H1 (cell line): ENCODE measurements at regions not wholly inside any gene's neighbourhood (a gene's known extent, or its start where the extent isn't known, plus 50 kb on each side); places are given as distances from the start of the nearest gene placed in this dataset.

Experiments used
- CTCF ChIA-PET: fragments of 300-600 bp; sonication (Branson Sonifier 250); formaldehyde crosslinking; loops from one replicate; lab custom pipeline; 2021; ENCODE audit not compliant: partially characterized antibody; lab: Charles Lee
- POLR2A ChIA-PET: fragments of 300-600 bp; sonication (Branson Sonifier 250); formaldehyde crosslinking; loops from one replicate; lab custom pipeline; 2021; ENCODE audit warnings: inconsistent platforms; ENCODE audit not compliant: partially characterized antibody; lab: Charles Lee
- DNase-seq, 2 experiments: peaks; one replicate each; pipeline versions ENCODE4 v3.0.0 to v3.0.0-alpha.2; 2010 to 2022; ENCODE audit warnings: low spot score in 2 of 2, low read depth in 1 of 2, mixed read lengths in 1 of 2
- FAIRE-seq: peaks from 2 replicates; lab custom pipeline; 2011; peaks lifted over from hg19 to GRCh38; lab: Jason Lieb, UNC
- H2AFZ ChIP-seq: 2 replicates; pipeline ENCODE4 v1.8.1; 2012; ENCODE audit warnings: low read length, inconsistent platforms
- H2AK5ac ChIP-seq: 2 replicates; pipeline ENCODE4 v1.6.1; 2013; ENCODE audit warnings: low read depth, low read length
- H2BK120ac ChIP-seq: replicated peaks from 2 replicates; pipeline ENCODE3; 2013; ENCODE audit warnings: low read depth, low read length, inconsistent platforms
- H2BK12ac ChIP-seq: 2 replicates; pipeline ENCODE4 v1.6.1; 2013; ENCODE audit warnings: low read depth, low read length
- H2BK15ac ChIP-seq: 2 replicates; pipeline ENCODE4 v1.6.1; 2013; ENCODE audit warnings: low read length
- H2BK20ac ChIP-seq: 2 replicates; pipeline ENCODE4 v1.6.1; 2013; ENCODE audit warnings: low read length
- H2BK5ac ChIP-seq: 2 replicates; pipeline ENCODE4 v1.6.1; 2013; ENCODE audit warnings: low read depth, low read length
- H3K14ac ChIP-seq: 2 replicates; pipeline ENCODE4 v1.6.1; 2013; ENCODE audit warnings: inconsistent platforms; ENCODE audit not compliant: insufficient read length
- H3K18ac ChIP-seq: 2 replicates; pipeline ENCODE4 v1.6.1; 2013; ENCODE audit warnings: low read length; ENCODE audit errors: extremely low read depth
- H3K23ac ChIP-seq: 2 replicates; pipeline ENCODE4 v1.6.1; 2013; ENCODE audit warnings: inconsistent platforms; ENCODE audit not compliant: insufficient read length
- H3K23me2 ChIP-seq: 2 replicates; pipeline ENCODE4 v1.6.1; 2013; ENCODE audit warnings: low read depth, low read length
- H3K27ac ChIP-seq: 2 replicates; pipeline ENCODE4 v1.6.1; 2011; ENCODE audit warnings: low read depth, low read length, inconsistent platforms
- H3K27me3 ChIP-seq, 4 experiments: replicated peaks in 1 of 4; 1 replicate in 1 of 4; 2 replicates in 3 of 4; pipeline versions ENCODE4 v1.6.1 to v1.8.1; 2011 to 2013; ENCODE audit warnings: low read length in 3 of 4, mild to moderate bottlenecking in 3 of 4, inconsistent platforms in 2 of 4, mixed read lengths in 2 of 4, moderate library complexity in 1 of 4; ENCODE audit not compliant: control insufficient read depth in 3 of 4, insufficient read depth in 3 of 4; ENCODE audit errors: extremely low read depth in 1 of 4
- H3K36me3 ChIP-seq, 4 experiments: 2 replicates each; pipeline versions ENCODE4 v1.6.1 to v1.8.1; 2011 to 2013; ENCODE audit warnings: mild to moderate bottlenecking in 4 of 4, low read length in 3 of 4, moderate library complexity in 2 of 4, control low read depth in 1 of 4, inconsistent platforms in 1 of 4; ENCODE audit not compliant: insufficient read depth in 4 of 4, control insufficient read depth in 2 of 4
- H3K4ac ChIP-seq: replicated peaks from 2 replicates; pipeline ENCODE3; 2013; ENCODE audit warnings: low read length, low read depth, mixed read lengths, inconsistent platforms; ENCODE audit not compliant: insufficient read length
- H3K4me1 ChIP-seq, 4 experiments: replicated peaks in 1 of 4; 1 replicate in 1 of 4; 2 replicates in 3 of 4; pipeline versions ENCODE4 v1.6.1 to v1.8.1; 2011 to 2013; ENCODE audit warnings: low read length in 3 of 4, inconsistent platforms in 2 of 4, mixed read lengths in 1 of 4; ENCODE audit not compliant: insufficient read depth in 4 of 4, control insufficient read depth in 3 of 4
- H3K4me2 ChIP-seq, 2 experiments: 2 replicates each; pipeline versions ENCODE4 v1.6.1 to v1.8.1; 2011 to 2013; ENCODE audit warnings: low read depth in 2 of 2, low read length in 2 of 2, control low read depth in 1 of 2, inconsistent platforms in 1 of 2, mild to moderate bottlenecking in 1 of 2; ENCODE audit not compliant: insufficient read depth in 1 of 2
- H3K4me3 ChIP-seq, 4 experiments: fragments of 200-600, 300-600 bp in 1 of 4; sonication (generic), shearing (Covaris generic), sonication (Bioruptor Twin) in 1 of 4; 2 replicates each; pipeline versions ENCODE4 v1.5.1 to v1.8.1; 2011 to 2016; ENCODE audit warnings: low read length in 4 of 4, low read depth in 3 of 4, control low read depth in 2 of 4, inconsistent platforms in 2 of 4, mild to moderate bottlenecking in 2 of 4, mixed read lengths in 1 of 4, moderate library complexity in 1 of 4; ENCODE audit not compliant: insufficient read depth in 2 of 4; ENCODE audit errors: extremely low read depth in 1 of 4
- H3K56ac ChIP-seq: replicated peaks from 2 replicates; pipeline ENCODE3; 2013; ENCODE audit warnings: low read depth, mild to moderate bottlenecking, mixed read lengths, low read length, inconsistent platforms; ENCODE audit not compliant: insufficient read length
- H3K79me1 ChIP-seq: 2 replicates; pipeline ENCODE4 v1.6.1; 2013; ENCODE audit warnings: low read depth, low read length, control low read depth
- H3K79me2 ChIP-seq, 2 experiments: 2 replicates each; pipeline versions ENCODE4 v1.6.1 to v1.8.1; 2012 to 2013; ENCODE audit warnings: low read length in 2 of 2, mild to moderate bottlenecking in 2 of 2, inconsistent platforms in 1 of 2; ENCODE audit not compliant: insufficient read depth in 2 of 2, control insufficient read depth in 1 of 2
- H3K9ac ChIP-seq, 4 experiments: replicated peaks in 1 of 4; 1 replicate in 1 of 4; 2 replicates in 3 of 4; pipeline versions ENCODE4 v1.6.1 to v1.8.1; 2011 to 2013; ENCODE audit warnings: low read depth in 3 of 4, low read length in 3 of 4, control low read depth in 2 of 4, mild to moderate bottlenecking in 2 of 4, moderate library complexity in 2 of 4, inconsistent platforms in 1 of 4; ENCODE audit errors: extremely low read depth in 1 of 4
- H3K9me3 ChIP-seq, 2 experiments: 2 replicates each; pipeline versions ENCODE4 v1.6.1 to v1.8.1; 2012 to 2013; ENCODE audit warnings: mild to moderate bottlenecking in 2 of 2, moderate library complexity in 2 of 2, control low read depth in 1 of 2, inconsistent platforms in 1 of 2, low read depth in 1 of 2, low read length in 1 of 2, mixed read lengths in 1 of 2; ENCODE audit not compliant: insufficient read depth in 2 of 2
- H4K20me1 ChIP-seq, 2 experiments: replicated peaks in 1 of 2; 2 replicates each; pipeline versions ENCODE3 to v1.8.1; 2011 to 2013; ENCODE audit warnings: inconsistent platforms in 2 of 2, low read length in 2 of 2, mild to moderate bottlenecking in 1 of 2; ENCODE audit not compliant: insufficient read depth in 2 of 2, control insufficient read depth in 1 of 2
- H4K5ac ChIP-seq: 2 replicates; pipeline ENCODE4 v1.6.1; 2013; ENCODE audit warnings: low read length, low read depth, mixed read lengths, inconsistent platforms; ENCODE audit not compliant: insufficient read length
- H4K8ac ChIP-seq: 2 replicates; pipeline ENCODE4 v1.8.0; 2013; ENCODE audit warnings: mild to moderate bottlenecking, moderate library complexity, low read length, inconsistent platforms; ENCODE audit not compliant: insufficient read depth; ENCODE audit errors: extremely low read depth
- H4K91ac ChIP-seq: replicated peaks from 2 replicates; pipeline ENCODE3; 2013; ENCODE audit warnings: low read length, mixed read lengths, inconsistent platforms; ENCODE audit not compliant: insufficient read length
- ATF3 ChIP-seq: IDR thresholded peaks from 2 replicates; pipeline ENCODE4 v1.6.1; 2011; ENCODE audit warnings: low read depth, mild to moderate bottlenecking, low read length; ENCODE audit not compliant: insufficient read depth
- RXRA ChIP-seq: IDR thresholded peaks from 2 replicates; pipeline ENCODE4 v1.6.1; 2011; ENCODE audit warnings: low read depth, mild to moderate bottlenecking, low read length, moderate library complexity; ENCODE audit not compliant: insufficient read depth
- YY1 ChIP-seq: IDR thresholded peaks from 2 replicates; pipeline ENCODE4 v1.6.1; 2011; ENCODE audit warnings: low read depth, mild to moderate bottlenecking, low read length
- WGBS, 2 experiments: shearing (Covaris generic) in 1 of 2; methylation state at CpG; one replicate each; pipeline versions ENCODE4 v1.1.6 to v1.1.7; 2013 to 2015; ENCODE audit warnings: low lambda C conversion rate in 2 of 2, mixed read lengths in 2 of 2, inconsistent platforms in 1 of 2, low coverage in 1 of 2, missing lambda C conversion rate in 1 of 2; ENCODE audit not compliant: insufficient replicate concordance in 2 of 2, insufficient coverage in 1 of 2, insufficient read length in 1 of 2; ENCODE audit errors: extremely low coverage in 1 of 2, missing lambda C conversion rate in 1 of 2; 5-methylcytosine and 5-hydroxymethylcytosine counted together

GRCh38 chr5:118378959-118379358 is 609.4 kb downstream of the DTWD2 start:
- no peak overlapping the region for H4K8ac ChIP-seq
- peaks cover 9 to 11% of the 10 kb centered on the region in 2 experiments for H3K9me3 ChIP-seq
- H3K18ac ChIP-seq = no peak overlapping the region
- DNase-seq (no peak), FAIRE-seq (no peak)
- no peaks in the 10 kb centered on the region for H3K36me3 ChIP-seq
- H2BK15ac ChIP-seq = no peak overlapping the region
- H2BK5ac ChIP-seq = no peak overlapping the region
- no peak overlapping the region for H2BK20ac ChIP-seq
- no peak for TF ChIP-seq ATF3
- no peak for TF ChIP-seq RXRA
- TF ChIP-seq YY1 = no peak
- no peaks in the 10 kb centered on the region for H4K20me1 ChIP-seq
- no peak overlapping the region for H3K14ac ChIP-seq
- H2AK5ac ChIP-seq = no peak overlapping the region
- H3K4me3 ChIP-seq = no peak overlapping the region
- no peak overlapping the region for H2BK120ac ChIP-seq
- no peak overlapping the region for H2BK12ac ChIP-seq
- no peak overlapping the region for H3K23ac ChIP-seq
- peaks cover 0 to 1% (median 0%) of the 10 kb centered on the region in 4 experiments; a peak in 1 of 7 replicates for H3K27me3 ChIP-seq
- no peak overlapping the region for H4K91ac ChIP-seq
- H3K79me2 ChIP-seq = no peaks in the 10 kb centered on the region
- no peaks in the 10 kb centered on the region for H3K23me2 ChIP-seq
- WGBS, 2 experiments = 100% methylated on average over 1 of the region's 1 CpG; no CpG with 5 or more reads in 1 of the 2 experiments
- H4K5ac ChIP-seq = no peak overlapping the region
- no peak overlapping the region for H3K56ac ChIP-seq
- H3K27ac ChIP-seq = no peak overlapping the region
- H2AFZ ChIP-seq = no peak overlapping the region
- CTCF ChIA-PET = interaction anchor here (0.7 kb wide), 1 partner anchor 232 kb away, joined by 3 read pairs; no protein-coding TSS in a partner anchor
- no peak overlapping the region for H3K4me2 ChIP-seq
- no peak overlapping the region for H3K9ac ChIP-seq
- no peak overlapping the region for H3K4ac ChIP-seq
- POLR2A ChIA-PET = no interaction called here
- H3K79me1 ChIP-seq = no peaks in the 10 kb centered on the region
- peaks cover 0 to 5% (median 2%) of the 10 kb centered on the region in 4 experiments; a peak in 3 of 7 replicates for H3K4me1 ChIP-seq
